BLaER1 treated with 17β-estradiol and CSF1 and Interleukin-3, amounts not matched to agents 10 nM and 100 nM (cell line): ENCODE measurements at regions not wholly inside any gene's neighbourhood (a gene's known extent, or its start where the extent isn't known, plus 50 kb on each side); places are given as distances from the start of the nearest gene placed in this dataset.

Source experiments
- H3K27ac ChIP-seq, 11 experiments: shearing (Covaris generic); formaldehyde crosslinking; 2 replicates each; pipeline ENCODE4 v1.8.1; 2022
- H3K27me3 ChIP-seq, 11 experiments: shearing (Covaris generic); formaldehyde crosslinking; 2 replicates each; pipeline ENCODE4 v1.8.1; 2022
- H3K36me3 ChIP-seq, 11 experiments: shearing (Covaris generic); formaldehyde crosslinking; 2 replicates each; pipeline ENCODE4 v1.8.1; 2022
- H3K4me1 ChIP-seq, 10 experiments: shearing (Covaris generic); formaldehyde crosslinking; 2 replicates each; pipeline ENCODE4 v1.8.1; 2022
- H3K4me2 ChIP-seq, 11 experiments: shearing (Covaris generic); formaldehyde crosslinking; 2 replicates each; pipeline ENCODE4 v1.8.1; 2022
- H3K4me3 ChIP-seq, 10 experiments: shearing (Covaris generic); formaldehyde crosslinking; 2 replicates each; pipeline ENCODE4 v1.8.1; 2022
- H3K9ac ChIP-seq, 11 experiments: shearing (Covaris generic); formaldehyde crosslinking; 2 replicates each; pipeline ENCODE4 v1.8.1; 2022
- H3K9me3 ChIP-seq, 11 experiments: shearing (Covaris generic); formaldehyde crosslinking; replicated peaks in 1 of 11; 2 replicates each; pipeline ENCODE4 v1.8.1; 2022
- H4K20me1 ChIP-seq, 11 experiments: shearing (Covaris generic); formaldehyde crosslinking; 2 replicates each; pipeline ENCODE4 v1.8.1; 2022
- Cebpa-rat ChIP-seq, 11 experiments: shearing (Covaris generic); IDR thresholded peaks; 2 replicates each; pipeline ENCODE4 v1.8.1; 2022

GRCh38 chr6:95487817-95488216 lies 89.5 kb upstream of the MANEA start:
- Histone ChIP-seq H3K27me3 (no peaks in the 10 kb centered on the region), H3K4me2 (no peak overlapping the region), H3K27ac (no peak overlapping the region), H4K20me1 (no peaks in the 10 kb centered on the region), H3K9me3 (no peaks in the 10 kb centered on the region), H3K36me3 (no peaks in the 10 kb centered on the region), H3K4me1 (no peaks in the 10 kb centered on the region; a peak in 1 of 20 replicates), H3K9ac (no peak overlapping the region), H3K4me3 (no peak overlapping the region)
- TF ChIP-seq Cebpa-rat (IDR thresholded peaks at IDR 0.05): no peak

GRCh38 chr6:95489185-95489863 lies 88.0 kb upstream of the MANEA start:
- no peaks in the 10 kb centered on the region for H3K36me3 ChIP-seq
- no peaks in the 10 kb centered on the region for H4K20me1 ChIP-seq
- H3K27me3 ChIP-seq: no peaks in the 10 kb centered on the region
- no peak overlapping the region for H3K9ac ChIP-seq
- H3K4me1 ChIP-seq: no peaks in the 10 kb centered on the region; a peak in 1 of 20 replicates
- no peak overlapping the region for H3K4me3 ChIP-seq
- H3K4me2 ChIP-seq: no peak overlapping the region
- no peak overlapping the region for H3K27ac ChIP-seq
- TF ChIP-seq Cebpa-rat (IDR thresholded peaks at IDR 0.05): no peak
- no peaks in the 10 kb centered on the region for H3K9me3 ChIP-seq

- TF ChIP-seq Cebpa-rat (IDR thresholded peaks at IDR 0.05): no peak
- Histone ChIP-seq H3K9me3 (peaks cover 13 to 16% (median 14%) of the 10 kb centered on the region in 11 experiments), H3K4me3 (no peak overlapping the region), H3K4me2 (no peak overlapping the region), H3K9ac (no peak overlapping the region), H4K20me1 (no peaks in the 10 kb centered on the region), H3K27me3 (no peaks in the 10 kb centered on the region), H3K36me3 (no peaks in the 10 kb centered on the region), H3K27ac (no peak overlapping the region), H3K4me1 (no peaks in the 10 kb centered on the region; a peak in 1 of 20 replicates)
These were observed 80.4 kb upstream of the MANEA start for GRCh38 chr6:95496769-95497426.

GRCh38 chr6:95501032-95501904 lies 76.1 kb upstream of the MANEA start:
- Histone ChIP-seq H3K4me2 (no peak overlapping the region), H3K9me3 (peaks cover 13 to 26% (median 23%) of the 10 kb centered on the region in 11 experiments), H3K4me1 (no peaks in the 10 kb centered on the region), H3K27me3 (no peaks in the 10 kb centered on the region), H4K20me1 (no peaks in the 10 kb centered on the region), H3K9ac (no peak overlapping the region), H3K4me3 (no peak overlapping the region), H3K27ac (no peak overlapping the region), H3K36me3 (no peaks in the 10 kb centered on the region)
- no peak for TF ChIP-seq Cebpa-rat (IDR thresholded peaks at IDR 0.05)

- Histone ChIP-seq H3K9me3 (peaks cover 0 to 11% (median 7%) of the 10 kb centered on the region in 11 experiments; a peak in 6 of 22 replicates), H3K27ac (no peak overlapping the region), H3K36me3 (no peaks in the 10 kb centered on the region), H3K4me3 (no peak overlapping the region), H3K4me2 (no peak overlapping the region), H4K20me1 (no peaks in the 10 kb centered on the region), H3K9ac (no peak overlapping the region), H3K27me3 (no peaks in the 10 kb centered on the region), H3K4me1 (no peaks in the 10 kb centered on the region)
- no peak for TF ChIP-seq Cebpa-rat (IDR thresholded peaks at IDR 0.05)
These were observed 73.8 kb upstream of the MANEA start for GRCh38 chr6:95503568-95503967.

- Histone ChIP-seq H3K27ac (no peak overlapping the region), H3K4me2 (no peak overlapping the region), H3K9ac (no peak overlapping the region), H3K4me3 (no peak overlapping the region), H3K4me1 (no peaks in the 10 kb centered on the region), H3K9me3 (no peaks in the 10 kb centered on the region), H3K36me3 (no peaks in the 10 kb centered on the region), H3K27me3 (no peaks in the 10 kb centered on the region), H4K20me1 (no peaks in the 10 kb centered on the region)
- TF ChIP-seq Cebpa-rat (IDR thresholded peaks at IDR 0.05): no peak
These were observed 65.9 kb upstream of the MANEA start for GRCh38 chr6:95511404-95511803.

GRCh38 chr6:95515975-95516374 lies 61.4 kb upstream of the MANEA start:
- Histone ChIP-seq H3K27ac (no peak overlapping the region), H3K9ac (no peak overlapping the region), H3K4me1 (no peaks in the 10 kb centered on the region), H3K4me3 (no peak overlapping the region), H3K9me3 (peaks cover 0 to 11% (median 3%) of the 10 kb centered on the region in 11 experiments; a peak in 5 of 22 replicates), H3K36me3 (no peaks in the 10 kb centered on the region), H3K4me2 (no peak overlapping the region), H3K27me3 (no peaks in the 10 kb centered on the region), H4K20me1 (no peaks in the 10 kb centered on the region)
- no peak for TF ChIP-seq Cebpa-rat (IDR thresholded peaks at IDR 0.05)

GRCh38 chr6:95517004-95517403 lies 60.3 kb upstream of the MANEA start:
- Histone ChIP-seq H3K4me3 (no peak overlapping the region), H3K4me2 (no peak overlapping the region), H3K27ac (no peak overlapping the region), H3K4me1 (no peaks in the 10 kb centered on the region), H3K27me3 (no peaks in the 10 kb centered on the region), H4K20me1 (no peaks in the 10 kb centered on the region), H3K36me3 (no peaks in the 10 kb centered on the region), H3K9ac (no peak overlapping the region), H3K9me3 (peaks cover 0 to 11% (median 3%) of the 10 kb centered on the region in 11 experiments; a peak in 5 of 22 replicates)
- TF ChIP-seq Cebpa-rat (IDR thresholded peaks at IDR 0.05): no peak

- Histone ChIP-seq H3K27ac (no peak overlapping the region), H3K36me3 (no peaks in the 10 kb centered on the region), H3K4me3 (no peak overlapping the region), H4K20me1 (no peaks in the 10 kb centered on the region), H3K4me1 (no peaks in the 10 kb centered on the region), H3K9ac (no peak overlapping the region), H3K4me2 (no peak overlapping the region), H3K9me3 (peaks cover 0 to 11% (median 3%) of the 10 kb centered on the region in 11 experiments; a peak in 5 of 22 replicates), H3K27me3 (no peaks in the 10 kb centered on the region)
- no peak for TF ChIP-seq Cebpa-rat (IDR thresholded peaks at IDR 0.05)
These were observed 59.8 kb upstream of the MANEA start for GRCh38 chr6:95517568-95517967.
